HEK293 (cell line): ENCODE measurements at regions not wholly inside any gene's neighbourhood (a gene's known extent, or its start where the extent isn't known, plus 50 kb on each side); places are given as distances from the start of the nearest gene placed in this dataset.

Experiments
- CTCF ChIA-PET: fragments of 350-600 bp; formaldehyde crosslinking; extraction: SDS; loops from one replicate; lab custom pipeline; 2021; ENCODE audit warnings: antibody characterized with exemption; lab: Yijun Ruan, JAX
- POLR2A ChIA-PET: fragments of 300-600 bp; formaldehyde crosslinking; extraction: SDS; loops from one replicate; lab custom pipeline; 2020; ENCODE audit warnings: antibody characterized with exemption, inconsistent platforms; lab: Yijun Ruan, JAX
- H3K27ac ChIP-seq: fragments of 200-500 bp; sonication (Bioruptor generic); 2 replicates; pipeline ENCODE4 v1.5.1; 2014; ENCODE audit warnings: low read depth, low read length, control low read depth, inconsistent platforms; ENCODE audit errors: extremely low read depth
- H3K36me3 ChIP-seq, 2 experiments: fragments of 200-500 bp in 1 of 2; sonication (Bioruptor generic) in 1 of 2; 1 replicate in 1 of 2; 2 replicates in 1 of 2; pipeline ENCODE4 v1.5.1; 2014 to 2017; ENCODE audit warnings: inconsistent platforms in 2 of 2, low read length in 2 of 2; ENCODE audit not compliant: control insufficient read depth in 2 of 2, insufficient read depth in 1 of 2
- H3K4me1 ChIP-seq: fragments of 200-500 bp; sonication (Bioruptor generic); 2 replicates; pipeline ENCODE4 v1.5.1; 2014; ENCODE audit warnings: mild to moderate bottlenecking, low read length, inconsistent platforms; ENCODE audit not compliant: control insufficient read depth, insufficient read depth
- H3K4me3 ChIP-seq: 2 replicates; pipeline ENCODE4 v1.5.1; 2011; ENCODE audit warnings: low read depth, mild to moderate bottlenecking, control low read depth, low read length, moderate library complexity
- H3K9me3 ChIP-seq: fragments of 200-500 bp; sonication (Bioruptor generic); 2 replicates; pipeline ENCODE4 v1.5.1; 2014; ENCODE audit warnings: low read depth, low read length, inconsistent platforms; ENCODE audit not compliant: control insufficient read depth, insufficient read depth
- GLI4 ChIP-seq: fragments of 450-650 bp; formaldehyde crosslinking; IDR thresholded peaks from 2 replicates; pipeline ENCODE4 v1.5.1; 2016; ENCODE audit warnings: missing biosample characterization, missing genetic modification characterization
- GLIS2 ChIP-seq: fragments of 450-650 bp; formaldehyde crosslinking; IDR thresholded peaks from 2 replicates; pipeline ENCODE4 v1.5.1; 2016; ENCODE audit warnings: missing biosample characterization, missing genetic modification characterization
- HOXA7 ChIP-seq: sonication (generic); formaldehyde crosslinking; IDR thresholded peaks from 2 replicates; pipeline ENCODE4 v1.8.1; 2022; ENCODE audit warnings: missing genetic modification reagents, borderline replicate concordance
- IKZF3 ChIP-seq: fragments of 450-650 bp; IDR thresholded peaks from 2 replicates; pipeline ENCODE4 v1.5.0; 2018; ENCODE audit warnings: missing biosample characterization, mild to moderate bottlenecking, missing genetic modification characterization, moderate library complexity
- KLF8 ChIP-seq: fragments of 450-650 bp; formaldehyde crosslinking; IDR thresholded peaks from 2 replicates; pipeline ENCODE4 v1.5.1; 2016; ENCODE audit warnings: missing biosample characterization, missing genetic modification characterization
- PRDM6 ChIP-seq: fragments of 450-650 bp; formaldehyde crosslinking; IDR thresholded peaks from 2 replicates; pipeline ENCODE4 v1.5.1; 2017; ENCODE audit warnings: missing biosample characterization, missing genetic modification characterization
- RBAK ChIP-seq: fragments of 450-650 bp; formaldehyde crosslinking; IDR thresholded peaks from 2 replicates; pipeline ENCODE4 v1.5.1; 2016; ENCODE audit warnings: missing biosample characterization, missing genetic modification characterization
- SP7 ChIP-seq: fragments of 450-650 bp; formaldehyde crosslinking; IDR thresholded peaks from 2 replicates; pipeline ENCODE4 v1.5.1; 2016; ENCODE audit warnings: missing biosample characterization, missing genetic modification characterization
- TCF7L2 ChIP-seq: IDR thresholded peaks from 2 replicates; pipeline ENCODE4 v1.6.1; 2011; ENCODE audit warnings: low read depth, mild to moderate bottlenecking, inconsistent platforms, low read length, moderate library complexity, borderline replicate concordance
- ZFP3 ChIP-seq: fragments of 450-650 bp; formaldehyde crosslinking; IDR thresholded peaks from 2 replicates; pipeline ENCODE4 v1.5.1; 2016; ENCODE audit warnings: low read depth, missing biosample characterization, missing genetic modification characterization
- ZFP69B ChIP-seq: fragments of 450-650 bp; formaldehyde crosslinking; IDR thresholded peaks from 2 replicates; pipeline ENCODE4 v1.5.1; 2016; ENCODE audit warnings: missing biosample characterization, missing genetic modification characterization
- ZNF132 ChIP-seq: fragments of 450-650 bp; formaldehyde crosslinking; IDR thresholded peaks from 2 replicates; pipeline ENCODE4 v1.5.1; 2017; ENCODE audit warnings: missing biosample characterization, missing genetic modification characterization, borderline replicate concordance
- ZNF184 ChIP-seq: fragments of 450-650 bp; IDR thresholded peaks from 2 replicates; pipeline ENCODE4 v1.5.1; 2018; ENCODE audit warnings: missing biosample characterization, mild to moderate bottlenecking, missing genetic modification characterization
- ZNF19 ChIP-seq: fragments of 450-650 bp; formaldehyde crosslinking; IDR thresholded peaks from 2 replicates; pipeline ENCODE4; 2016; ENCODE audit warnings: missing biosample characterization, missing genetic modification characterization, low read depth
- ZNF324 ChIP-seq: fragments of 450-650 bp; formaldehyde crosslinking; IDR thresholded peaks from 2 replicates; pipeline ENCODE4 v1.5.1; 2016; ENCODE audit warnings: missing biosample characterization, missing genetic modification characterization
- ZNF341 ChIP-seq: fragments of 450-650 bp; formaldehyde crosslinking; IDR thresholded peaks from 2 replicates; pipeline ENCODE4; 2016; ENCODE audit warnings: low read depth, missing biosample characterization, missing genetic modification characterization
- ZNF510 ChIP-seq: fragments of 450-650 bp; formaldehyde crosslinking; IDR thresholded peaks from 2 replicates; pipeline ENCODE4 v1.5.1; 2018; ENCODE audit warnings: mild to moderate bottlenecking, missing genetic modification characterization, missing biosample characterization; ENCODE audit not compliant: insufficient replicate concordance
- ZNF558 ChIP-seq: fragments of 450-650 bp; formaldehyde crosslinking; IDR thresholded peaks from 2 replicates; pipeline ENCODE4 v1.5.1; 2016; ENCODE audit warnings: missing biosample characterization, missing genetic modification characterization
- ZNF561 ChIP-seq: fragments of 450-650 bp; IDR thresholded peaks from 2 replicates; pipeline ENCODE4 v1.5.1; 2018; ENCODE audit warnings: missing biosample characterization, missing genetic modification characterization, borderline replicate concordance
- ZNF596 ChIP-seq: fragments of 450-650 bp; IDR thresholded peaks from 2 replicates; pipeline ENCODE4 v1.5.0; 2018; ENCODE audit warnings: missing biosample characterization, mild to moderate bottlenecking, missing genetic modification characterization, moderate library complexity
- ZNF610 ChIP-seq: fragments of 450-650 bp; formaldehyde crosslinking; IDR thresholded peaks from 2 replicates; pipeline ENCODE4 v1.5.1; 2016; ENCODE audit warnings: missing biosample characterization, missing genetic modification characterization, borderline replicate concordance
- ZNF701 ChIP-seq: fragments of 450-650 bp; formaldehyde crosslinking; IDR thresholded peaks from 2 replicates; pipeline ENCODE4 v1.5.1; 2016; ENCODE audit warnings: missing biosample characterization, missing genetic modification characterization
- ZNF707 ChIP-seq: fragments of 450-650 bp; formaldehyde crosslinking; IDR thresholded peaks from 2 replicates; pipeline ENCODE4 v1.5.1; 2016; ENCODE audit warnings: missing biosample characterization, missing genetic modification characterization
- ZNF747 ChIP-seq: fragments of 450-650 bp; formaldehyde crosslinking; IDR thresholded peaks from 2 replicates; pipeline ENCODE4 v1.5.1; 2016; ENCODE audit warnings: missing biosample characterization, missing genetic modification characterization
- TF ChIP-seq, protein P1 (sequence below): fragments of 450-650 bp; formaldehyde crosslinking; IDR thresholded peaks from 2 replicates; pipeline ENCODE4 v1.5.1; 2016; ENCODE audit warnings: missing biosample characterization, missing genetic modification characterization
- TF ChIP-seq, protein P2 (sequence below): fragments of 450-650 bp; formaldehyde crosslinking; IDR thresholded peaks from 2 replicates; pipeline ENCODE4 v1.5.1; 2016; ENCODE audit warnings: missing biosample characterization, missing genetic modification characterization
- TF ChIP-seq, protein P3 (sequence below): fragments of 450-650 bp; formaldehyde crosslinking; IDR thresholded peaks from 2 replicates; pipeline ENCODE4 v1.5.1; 2016; ENCODE audit warnings: missing biosample characterization, missing genetic modification characterization

GRCh38 chr9:19683715-19684114 lies 105.1 kb downstream of the SLC24A2 start:
- H3K4me1 ChIP-seq = no peaks in the 10 kb centered on the region
- H3K9me3 ChIP-seq = no peaks in the 10 kb centered on the region
- POLR2A ChIA-PET = no interaction called here
- CTCF ChIA-PET = interaction anchor here (1.1 kb wide), 1 partner anchor 17 kb away, joined by 3 read pairs; no protein-coding TSS in a partner anchor
- TF ChIP-seq ZFP3 (tag by site-specific recombination) = no peak
- no peak for TF ChIP-seq ZNF510 (tag by site-specific recombination)
- TF ChIP-seq ZNF610 = no peak
- TF ChIP-seq ZNF561 (tag by site-specific recombination) = no peak
- H3K27ac ChIP-seq = no peak overlapping the region
- no peaks in the 10 kb centered on the region for H3K36me3 ChIP-seq
- H3K4me3 ChIP-seq = no peak overlapping the region

GRCh38 chr9:19682397-19682796 lies 106.4 kb downstream of the SLC24A2 start:
- CTCF ChIA-PET = interaction anchor here (1.1 kb wide), 1 partner anchor 16 kb away, joined by 3 read pairs; no protein-coding TSS in a partner anchor
- no peaks in the 10 kb centered on the region for H3K4me1 ChIP-seq
- TF ChIP-seq ZNF132 (tag by site-specific recombination) (no peak), TCF7L2 (no peak), KLF8 (tag by site-specific recombination) (no peak), ZNF184 (no peak), IKZF3 (tag by site-specific recombination) (no peak), GLI4 (no peak), ZNF701 (tag by site-specific recombination) (no peak), ZFP69B (tag by site-specific recombination) (no peak), ZNF707 (tag by site-specific recombination) (no peak)
- TF ChIP-seq, protein P1, sequence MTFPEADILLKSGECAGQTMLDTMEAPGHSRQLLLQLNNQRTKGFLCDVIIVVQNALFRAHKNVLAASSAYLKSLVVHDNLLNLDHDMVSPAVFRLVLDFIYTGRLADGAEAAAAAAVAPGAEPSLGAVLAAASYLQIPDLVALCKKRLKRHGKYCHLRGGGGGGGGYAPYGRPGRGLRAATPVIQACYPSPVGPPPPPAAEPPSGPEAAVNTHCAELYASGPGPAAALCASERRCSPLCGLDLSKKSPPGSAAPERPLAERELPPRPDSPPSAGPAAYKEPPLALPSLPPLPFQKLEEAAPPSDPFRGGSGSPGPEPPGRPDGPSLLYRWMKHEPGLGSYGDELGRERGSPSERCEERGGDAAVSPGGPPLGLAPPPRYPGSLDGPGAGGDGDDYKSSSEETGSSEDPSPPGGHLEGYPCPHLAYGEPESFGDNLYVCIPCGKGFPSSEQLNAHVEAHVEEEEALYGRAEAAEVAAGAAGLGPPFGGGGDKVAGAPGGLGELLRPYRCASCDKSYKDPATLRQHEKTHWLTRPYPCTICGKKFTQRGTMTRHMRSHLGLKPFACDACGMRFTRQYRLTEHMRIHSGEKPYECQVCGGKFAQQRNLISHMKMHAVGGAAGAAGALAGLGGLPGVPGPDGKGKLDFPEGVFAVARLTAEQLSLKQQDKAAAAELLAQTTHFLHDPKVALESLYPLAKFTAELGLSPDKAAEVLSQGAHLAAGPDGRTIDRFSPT (tag by site-specific recombination) = no peak
- H3K4me3 ChIP-seq = no peak overlapping the region
- H3K9me3 ChIP-seq = no peaks in the 10 kb centered on the region
- H3K36me3 ChIP-seq = no peaks in the 10 kb centered on the region
- POLR2A ChIA-PET = no interaction called here
- no peak overlapping the region for H3K27ac ChIP-seq

DNA sequence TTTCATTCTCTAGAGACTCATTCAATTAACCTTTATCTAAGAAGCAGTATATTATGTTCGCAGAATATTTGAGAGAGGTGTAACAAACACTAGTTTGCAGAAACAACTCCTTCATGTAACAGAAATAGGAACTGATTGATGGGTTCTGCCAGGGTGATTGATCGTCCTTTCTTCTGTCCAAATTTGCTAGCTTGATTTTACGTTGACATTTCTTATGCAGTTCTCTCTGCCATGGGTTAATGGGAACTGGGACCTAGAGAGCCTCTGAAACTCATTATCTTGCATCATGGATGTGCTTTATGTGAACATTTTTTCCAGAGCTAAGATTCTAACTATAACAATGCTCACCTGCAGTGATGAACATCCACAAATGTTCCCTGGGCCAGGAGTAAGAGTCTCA lies 107.0 kb downstream of the SLC24A2 start:
- no peaks in the 10 kb centered on the region for H3K9me3 ChIP-seq
- TF ChIP-seq RBAK (tag by site-specific recombination) = no peak
- TF ChIP-seq, protein P2, sequence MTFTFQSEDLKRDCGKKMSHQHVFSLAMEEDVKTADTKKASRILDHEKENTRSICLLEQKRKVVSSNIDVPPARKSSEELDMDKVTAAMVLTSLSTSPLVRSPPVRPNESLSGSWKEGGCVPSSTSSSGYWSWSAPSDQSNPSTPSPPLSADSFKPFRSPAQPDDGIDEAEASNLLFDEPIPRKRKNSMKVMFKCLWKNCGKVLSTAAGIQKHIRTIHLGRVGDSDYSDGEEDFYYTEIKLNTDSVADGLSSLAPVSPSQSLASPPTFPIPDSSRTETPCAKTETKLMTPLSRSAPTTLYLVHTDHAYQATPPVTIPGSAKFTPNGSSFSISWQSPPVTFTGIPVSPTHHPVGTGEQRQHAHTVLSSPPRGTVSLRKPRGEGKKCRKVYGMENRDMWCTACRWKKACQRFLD = no peak
- TF ChIP-seq HOXA7 (CRISPR knock-in tag) = no peak
- TF ChIP-seq PRDM6 (tag by site-specific recombination) = no peak
- TF ChIP-seq ZNF596 (tag by site-specific recombination) = no peak
- no peak for TF ChIP-seq SP7
- no peak for TF ChIP-seq ZNF341 (tag by site-specific recombination)
- no peak for TF ChIP-seq ZNF558
- no peak for TF ChIP-seq ZNF19 (tag by site-specific recombination)
- no peak for TF ChIP-seq GLIS2 (tag by site-specific recombination)
- TF ChIP-seq ZNF747 (tag by site-specific recombination) = no peak
- TF ChIP-seq, protein P3, sequence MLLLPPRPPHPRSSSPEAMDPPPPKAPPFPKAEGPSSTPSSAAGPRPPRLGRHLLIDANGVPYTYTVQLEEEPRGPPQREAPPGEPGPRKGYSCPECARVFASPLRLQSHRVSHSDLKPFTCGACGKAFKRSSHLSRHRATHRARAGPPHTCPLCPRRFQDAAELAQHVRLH = no peak
- TF ChIP-seq ZNF324 (tag by site-specific recombination) = no peak
- H3K4me1 ChIP-seq = no peaks in the 10 kb centered on the region
- ChIA-PET POLR2A (no interaction called here), CTCF (no interaction called here)
- no peaks in the 10 kb centered on the region for H3K36me3 ChIP-seq
- H3K4me3 ChIP-seq = no peak overlapping the region
- no peak overlapping the region for H3K27ac ChIP-seq
